ENCODE measurements at regions not wholly inside any gene's neighbourhood (a gene's known extent, or its start where the extent isn't known, plus 50 kb on each side); places are given as distances from the start of the nearest gene placed in this dataset.

DNA sequence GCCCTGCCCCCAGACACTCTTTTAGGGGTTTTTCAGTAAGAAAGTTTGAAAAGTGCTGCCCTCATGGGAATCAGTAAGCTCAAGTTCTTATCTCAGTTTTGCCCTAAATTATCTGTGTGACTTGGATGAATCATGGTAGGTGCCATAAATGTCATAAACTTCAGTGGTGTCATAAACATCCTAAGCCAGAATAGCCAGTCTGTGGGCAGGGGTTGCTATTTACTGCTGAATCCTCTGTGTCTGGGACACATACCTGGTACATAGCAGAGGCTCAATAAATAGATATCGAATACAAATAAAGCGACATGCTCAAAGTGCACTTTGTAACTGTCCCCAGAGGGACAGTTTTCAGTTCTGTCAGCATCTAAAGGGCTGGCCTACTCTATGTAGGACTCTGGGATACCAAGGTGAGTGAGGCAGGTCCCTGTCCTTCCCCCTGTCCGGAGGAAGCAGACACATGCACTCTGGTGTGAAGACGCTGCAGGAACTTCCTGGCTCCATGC is 502.1 kb downstream of the RPS24 start:
- POLR2A ChIA-PET, result no interaction called here
- CTCF ChIA-PET, result no interaction called here
- TF ChIP-seq FOXK2 (IDR thresholded peaks at IDR 0.05) (no peak), SUZ12 (IDR thresholded peaks at IDR 0.05) (no peak), FOXM1 (IDR thresholded peaks at IDR 0.05; ENCODE audit: borderline replicate concordance) (no peak), ZNF384 (IDR thresholded peaks at IDR 0.05) (no peak), TARDBP (IDR thresholded peaks at IDR 0.05) (no peak), ELF4 (IDR thresholded peaks at IDR 0.05) (no peak), SP1 (IDR thresholded peaks at IDR 0.05) (no peak), L3MBTL2 (conservative IDR thresholded peaks at IDR 0.05) (no peak)
- no peak for DNase-seq (ENCODE audit: extremely low spot score)

DNA sequence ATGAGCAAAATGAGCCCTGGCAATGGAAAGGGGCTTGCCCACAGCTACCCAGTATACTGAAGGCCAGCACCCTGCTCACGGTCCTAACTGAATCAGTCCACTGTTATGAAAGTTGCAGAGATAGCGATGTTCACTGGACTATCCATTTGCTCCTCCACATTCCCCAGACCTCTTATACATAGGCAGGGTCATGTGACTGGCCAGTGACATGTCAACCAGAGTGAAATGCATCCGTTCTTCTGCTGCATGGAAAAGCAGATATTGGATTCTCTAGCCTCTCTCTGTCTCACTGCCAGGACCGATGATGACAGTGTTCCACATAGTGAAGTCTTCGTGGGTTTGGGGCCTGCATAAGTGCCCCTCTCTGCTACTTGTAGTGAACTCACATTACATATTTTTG is 503.4 kb downstream of the RPS24 start:
- no peak for DNase-seq (ENCODE audit: extremely low spot score)
- POLR2A ChIA-PET, result no interaction called here
- CTCF ChIA-PET, result no interaction called here
- TF ChIP-seq FOXA1 (IDR thresholded peaks at IDR 0.05) (no peak), CTBP1 (IDR thresholded peaks at IDR 0.05; ENCODE audit: borderline replicate concordance) (no peak), LEF1 (IDR thresholded peaks at IDR 0.05; ENCODE audit: borderline replicate concordance) (no peak), TARDBP (IDR thresholded peaks at IDR 0.05) (no peak), BHLHE40 (IDR thresholded peaks at IDR 0.05; ENCODE audit: borderline replicate concordance) (no peak), L3MBTL2 (conservative IDR thresholded peaks at IDR 0.05) (no peak), FOXK2 (IDR thresholded peaks at IDR 0.05) (no peak), HDGF (IDR thresholded peaks at IDR 0.05; ENCODE audit: borderline replicate concordance) (no peak), NFRKB (IDR thresholded peaks at IDR 0.05) (no peak), FOXM1 (IDR thresholded peaks at IDR 0.05; ENCODE audit: borderline replicate concordance) (no peak)
- TF ChIP-seq, protein P1, sequence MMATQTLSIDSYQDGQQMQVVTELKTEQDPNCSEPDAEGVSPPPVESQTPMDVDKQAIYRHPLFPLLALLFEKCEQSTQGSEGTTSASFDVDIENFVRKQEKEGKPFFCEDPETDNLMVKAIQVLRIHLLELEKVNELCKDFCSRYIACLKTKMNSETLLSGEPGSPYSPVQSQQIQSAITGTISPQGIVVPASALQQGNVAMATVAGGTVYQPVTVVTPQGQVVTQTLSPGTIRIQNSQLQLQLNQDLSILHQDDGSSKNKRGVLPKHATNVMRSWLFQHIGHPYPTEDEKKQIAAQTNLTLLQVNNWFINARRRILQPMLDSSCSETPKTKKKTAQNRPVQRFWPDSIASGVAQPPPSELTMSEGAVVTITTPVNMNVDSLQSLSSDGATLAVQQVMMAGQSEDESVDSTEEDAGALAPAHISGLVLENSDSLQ (IDR thresholded peaks at IDR 0.05), result no peak

DNA sequence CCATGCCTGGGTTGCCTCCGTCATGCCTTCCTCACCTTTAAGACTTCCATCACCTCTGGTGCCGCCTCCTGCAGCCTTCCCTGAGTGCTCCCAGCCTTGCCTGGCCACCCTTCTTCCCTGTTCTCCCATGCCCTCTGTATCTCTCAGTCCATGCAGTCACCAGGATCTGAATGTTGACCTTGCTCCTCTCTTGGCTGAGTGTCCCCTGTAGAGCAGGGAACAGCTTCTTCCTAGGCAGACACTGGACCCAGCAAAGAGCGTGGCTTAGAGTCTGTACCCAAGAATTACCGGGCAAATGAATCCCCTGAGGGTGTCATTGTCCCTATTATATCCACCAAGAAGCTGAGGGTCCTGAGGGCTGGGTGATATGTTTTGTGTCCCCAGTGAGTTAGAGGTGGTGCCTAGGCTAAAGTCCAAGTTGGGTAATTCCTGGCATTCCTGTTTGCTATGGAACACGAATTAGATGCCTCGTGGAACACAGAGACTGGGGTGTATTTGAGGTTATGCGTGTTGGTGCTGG is 505.6 kb downstream of the RPS24 start:
- no peak for DNase-seq (ENCODE audit: extremely low spot score)
- TF ChIP-seq SUZ12 (IDR thresholded peaks at IDR 0.05), result no peak
- TF ChIP-seq TARDBP (IDR thresholded peaks at IDR 0.05), result no peak
- TF ChIP-seq BHLHE40 (IDR thresholded peaks at IDR 0.05; ENCODE audit: borderline replicate concordance), result no peak
- no peak for TF ChIP-seq HDGF (IDR thresholded peaks at IDR 0.05; ENCODE audit: borderline replicate concordance)
- no peak for TF ChIP-seq L3MBTL2 (conservative IDR thresholded peaks at IDR 0.05)
- TF ChIP-seq, protein P1 (IDR thresholded peaks at IDR 0.05), result no peak
- no peak for TF ChIP-seq ZNF384 (IDR thresholded peaks at IDR 0.05)
- TF ChIP-seq FOXA1 (IDR thresholded peaks at IDR 0.05), result no peak
- no peak for TF ChIP-seq NFRKB (IDR thresholded peaks at IDR 0.05)
- no peak for TF ChIP-seq FOXK2 (IDR thresholded peaks at IDR 0.05)
- no peak for TF ChIP-seq CTBP1 (IDR thresholded peaks at IDR 0.05; ENCODE audit: borderline replicate concordance)
- TF ChIP-seq ARNT (IDR thresholded peaks at IDR 0.05), result no peak
- CTCF ChIA-PET, result no interaction called here
- POLR2A ChIA-PET, result no interaction called here

DNA sequence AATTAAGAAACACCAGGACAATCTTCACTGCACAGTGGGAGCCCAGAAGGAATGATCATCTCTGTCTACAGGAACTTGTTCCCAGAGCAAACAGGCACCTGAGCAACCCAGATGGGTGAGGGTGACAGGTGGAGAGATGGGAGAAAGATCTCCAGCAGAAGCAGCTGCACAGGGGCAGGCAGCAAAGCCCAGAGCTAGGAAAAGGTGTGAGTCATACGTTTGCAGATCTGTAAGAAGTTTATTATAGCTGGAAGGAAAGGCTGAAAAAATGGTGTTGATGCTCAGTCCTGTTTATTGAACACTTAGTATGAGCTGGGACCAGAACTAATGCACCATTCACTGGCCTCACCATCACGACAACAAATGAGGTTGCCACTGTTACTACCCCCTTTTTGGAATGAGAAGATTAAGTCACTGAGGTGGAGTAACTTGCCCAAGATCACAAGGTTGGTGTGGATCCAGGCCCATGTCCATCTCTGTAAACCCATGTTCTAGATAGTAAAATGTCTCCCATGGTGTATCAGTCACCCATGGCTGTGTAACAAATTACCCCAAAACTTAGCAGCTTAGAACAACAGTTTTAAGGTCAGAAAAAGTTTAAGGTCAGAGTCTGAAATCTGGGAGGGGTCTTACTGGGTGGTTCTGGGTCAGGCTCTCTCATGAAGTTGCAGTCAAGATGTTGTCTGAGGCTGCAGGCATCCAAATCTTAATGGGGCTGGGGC is 506.9 kb downstream of the RPS24 start:
- DNase-seq (ENCODE audit: extremely low spot score), result no peak
- ChIA-PET POLR2A (no interaction called here), CTCF (no interaction called here)
- TF ChIP-seq LEF1 (IDR thresholded peaks at IDR 0.05; ENCODE audit: borderline replicate concordance), result no peak
- TF ChIP-seq FOXM1 (IDR thresholded peaks at IDR 0.05; ENCODE audit: borderline replicate concordance), result no peak
- no peak for TF ChIP-seq BHLHE40 (IDR thresholded peaks at IDR 0.05; ENCODE audit: borderline replicate concordance)
- no peak for TF ChIP-seq CTBP1 (IDR thresholded peaks at IDR 0.05; ENCODE audit: borderline replicate concordance)
- no peak for TF ChIP-seq HDGF (IDR thresholded peaks at IDR 0.05; ENCODE audit: borderline replicate concordance)
- TF ChIP-seq SP1 (IDR thresholded peaks at IDR 0.05), result no peak
- no peak for TF ChIP-seq SUZ12 (IDR thresholded peaks at IDR 0.05)
- TF ChIP-seq L3MBTL2 (conservative IDR thresholded peaks at IDR 0.05), result no peak
- no peak for TF ChIP-seq ARNT (IDR thresholded peaks at IDR 0.05)
- no peak for TF ChIP-seq FOXA1 (IDR thresholded peaks at IDR 0.05)
- TF ChIP-seq, protein P1 (IDR thresholded peaks at IDR 0.05), result no peak
- no peak for TF ChIP-seq ZNF384 (IDR thresholded peaks at IDR 0.05)
- no peak for TF ChIP-seq FOXK2 (IDR thresholded peaks at IDR 0.05)
- TF ChIP-seq TARDBP (IDR thresholded peaks at IDR 0.05), result no peak

DNA sequence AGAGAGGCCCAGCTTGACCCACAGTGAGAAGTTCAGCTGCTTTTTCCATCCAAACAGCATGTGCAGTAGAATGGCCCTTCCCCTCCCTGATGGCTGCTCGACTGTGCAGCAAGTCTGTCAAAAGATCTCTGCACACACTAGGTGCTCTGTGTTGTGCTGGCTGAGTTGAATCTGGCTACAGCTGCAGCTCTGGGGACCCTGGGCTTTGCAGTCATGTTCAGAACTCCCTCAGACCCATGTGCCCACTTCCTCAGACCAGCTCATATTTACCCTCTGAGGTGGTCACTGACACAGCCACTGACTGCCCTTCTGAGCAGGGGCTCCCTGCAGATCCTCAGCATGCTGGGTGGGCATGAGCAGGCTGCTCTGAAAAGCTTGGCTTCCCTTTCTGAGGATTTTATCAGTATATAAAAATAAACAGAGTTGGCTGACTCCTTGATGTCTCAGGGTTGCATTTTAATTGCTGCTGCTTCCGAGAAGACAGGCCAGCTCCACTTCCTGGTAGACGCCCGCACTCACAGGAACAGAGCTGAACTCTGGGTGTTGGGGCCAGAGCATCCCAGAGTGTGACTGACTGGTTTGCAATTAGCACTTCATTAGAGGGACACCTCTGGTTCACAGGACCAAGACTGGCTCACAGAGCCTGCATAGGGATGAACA is 507.9 kb downstream of the RPS24 start:
- CTCF ChIA-PET, result interaction anchor here (0.6 kb wide), 2 partner anchors 601 to 1393 kb away, joined by 3 to 4 read pairs; no protein-coding TSS in a partner anchor
- no peak for TF ChIP-seq SUZ12 (IDR thresholded peaks at IDR 0.05)
- TF ChIP-seq ELF4 (IDR thresholded peaks at IDR 0.05), result no peak
- no peak for TF ChIP-seq FOXK2 (IDR thresholded peaks at IDR 0.05)
- no peak for TF ChIP-seq ARNT (IDR thresholded peaks at IDR 0.05)
- POLR2A ChIA-PET, result no interaction called here

DNA sequence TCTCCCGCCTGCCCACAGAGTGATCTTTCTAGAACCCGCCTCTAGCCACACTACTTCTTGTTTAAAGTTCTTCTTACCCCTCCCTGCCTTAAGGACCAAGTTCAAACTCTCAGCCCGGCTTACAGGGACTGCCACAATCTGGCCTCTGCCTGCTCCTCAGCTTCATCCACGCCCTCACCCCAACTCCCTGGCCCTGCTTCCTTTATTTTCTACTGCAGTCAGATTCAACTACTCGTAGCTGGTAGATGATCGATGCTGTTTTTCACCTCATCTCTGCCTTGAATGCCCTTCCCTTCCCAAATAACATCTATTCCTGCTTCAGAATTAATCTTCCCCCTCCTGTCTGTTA is 508.5 kb downstream of the RPS24 start:
- TF ChIP-seq ELF4 (IDR thresholded peaks at IDR 0.05) (no peak), ARNT (IDR thresholded peaks at IDR 0.05) (no peak), LEF1 (IDR thresholded peaks at IDR 0.05; ENCODE audit: borderline replicate concordance) (no peak), TARDBP (IDR thresholded peaks at IDR 0.05) (no peak), CTBP1 (IDR thresholded peaks at IDR 0.05; ENCODE audit: borderline replicate concordance) (no peak), FOXM1 (IDR thresholded peaks at IDR 0.05; ENCODE audit: borderline replicate concordance) (no peak), SUZ12 (IDR thresholded peaks at IDR 0.05) (no peak), ZNF384 (IDR thresholded peaks at IDR 0.05) (no peak), NFRKB (IDR thresholded peaks at IDR 0.05) (no peak), SP1 (IDR thresholded peaks at IDR 0.05) (no peak), BHLHE40 (IDR thresholded peaks at IDR 0.05; ENCODE audit: borderline replicate concordance) (no peak), FOXA1 (IDR thresholded peaks at IDR 0.05) (no peak)
- no peak for DNase-seq (ENCODE audit: extremely low spot score)
- ChIA-PET CTCF (no interaction called here), POLR2A (no interaction called here)

More for the DNA sequence above, 507.9 kb downstream of the RPS24 start:
- no peak for DNase-seq (ENCODE audit: extremely low spot score)

Data from HEK293T (cell line).